GM12865 (cell line): ENCODE measurements at regions not wholly inside any gene's neighbourhood (a gene's known extent, or its start where the extent isn't known, plus 50 kb on each side); places are given as distances from the start of the nearest gene placed in this dataset.
"Not testable (repeated sequence)": the region's sequence is repeated elsewhere in the genome, so short reads cannot be mapped to it uniquely, and the experiment has no call there.

Source experiments
- DNase-seq: peaks from one replicate; pipeline ENCODE4 v3.0.0; 2010; ENCODE audit warnings: low read depth
- H3K4me3 ChIP-seq: 2 replicates; pipeline ENCODE4 v1.5.1; 2011; ENCODE audit warnings: mild to moderate bottlenecking, low read depth, low read length, control low read depth
- CTCF ChIP-seq: IDR thresholded peaks from 2 replicates; pipeline ENCODE4 v1.5.1; 2011; ENCODE audit warnings: low read length, control low read depth, low read depth, inconsistent platforms; ENCODE audit not compliant: insufficient read depth; ENCODE audit errors: missing control alignments

- no peak for DNase-seq
- no peak for TF ChIP-seq CTCF
- no peak overlapping the region for H3K4me3 ChIP-seq
These were observed 94.3 kb upstream of the YWHAQ start for GRCh38 chr2:9725106-9725505.

GRCh38 chr2:9726016-9726415 is 95.2 kb upstream of the YWHAQ start:
- H3K4me3 ChIP-seq, DNase-seq: not testable (repeated sequence)

- not testable (repeated sequence) for H3K4me3 ChIP-seq, DNase-seq
These were observed 99.7 kb upstream of the YWHAQ start for GRCh38 chr2:9730523-9730922.

- TF ChIP-seq CTCF, result no peak
- no peak overlapping the region for H3K4me3 ChIP-seq
- no peak for DNase-seq
These were observed 102.0 kb upstream of the YWHAQ start for GRCh38 chr2:9732824-9733223.

GRCh38 chr2:9734308-9734707 is 103.5 kb upstream of the YWHAQ start:
- H3K4me3 ChIP-seq, result no peak overlapping the region
- TF ChIP-seq CTCF, result no peak
- DNase-seq, result no peak

- DNase-seq, result no peak
- H3K4me3 ChIP-seq, result no peak overlapping the region
- TF ChIP-seq CTCF, result no peak
These were observed 104.5 kb upstream of the YWHAQ start for GRCh38 chr2:9735335-9735734.

GRCh38 chr2:9736021-9736420 is 105.2 kb upstream of the YWHAQ start:
- no peak for DNase-seq
- no peak for TF ChIP-seq CTCF
- no peak overlapping the region for H3K4me3 ChIP-seq

- H3K4me3 ChIP-seq, result no peak overlapping the region
- TF ChIP-seq CTCF, result peak; percentile 23
- peak; percentile 47 for DNase-seq
These were observed 106.0 kb upstream of the TAF1B start for GRCh38 chr2:9737053-9737875.
